Pancreas (tissue), 10 donors: ENCODE measurements at regions not wholly inside any gene's neighbourhood (a gene's known extent, or its start where the extent isn't known, plus 50 kb on each side); places are given as distances from the start of the nearest gene placed in this dataset.
A peak's percentile ranks its signal among the peaks of the same experiment; 100 is the strongest.

Experiments used
- ATAC-seq, 4 donors: fragments of 200-7000 bp; cut with Tn5 transposase; one replicate each; pipeline versions ENCODE4 v1.8.0 to v1.9.1; 2020; ENCODE audit warnings: mild to moderate bottlenecking in 4 of 4, moderate library complexity in 4 of 4
- DNase-seq, 6 donors: peaks; one replicate each; pipeline ENCODE4 v3.0.0-alpha.2; 2020
- FAIRE-seq: peaks from 2 replicates; lab custom pipeline; 2012; peaks lifted over from hg19 to GRCh38; lab: Jason Lieb, UNC
- H3K27ac ChIP-seq, 4 donors: fragments of 200-600 bp; sonication (generic); 1 replicate in 3 of 4; 2 replicates in 1 of 4; pipeline versions ENCODE4 v1.5.0 to v1.8.0; 2020
- H3K27me3 ChIP-seq, 4 donors: fragments of 200-600 bp; one replicate each; pipeline ENCODE4 v1.8.0; 2021
- H3K36me3 ChIP-seq, 3 donors: fragments of 200-600 bp; sonication (generic) in 1 of 3; one replicate each; pipeline versions ENCODE4 v1.5.0 to v1.8.0; 2020 to 2021
- H3K4me1 ChIP-seq, 3 donors: fragments of 200-600 bp; one replicate each; pipeline ENCODE4 v1.8.0; 2021
- H3K4me3 ChIP-seq, 4 donors: fragments of 200-600 bp; sonication (generic) in 2 of 4; one replicate each; pipeline versions ENCODE4 v1.5.0 to v1.8.0; 2020 to 2021
- H3K9me3 ChIP-seq, 4 donors: fragments of 200-600 bp; one replicate each; pipeline ENCODE4 v1.8.0; 2021
- CTCF ChIP-seq, 4 donors: fragments of 200-600 bp; sonication (generic) in 3 of 4; IDR thresholded peaks; one replicate each; pipeline versions ENCODE4 v1.5.0 to v1.8.0; 2021; ENCODE audit warnings: antibody characterized with exemption in 4 of 4
- WGBS, 2 donors: extraction: QIAGEN DNeasy Blood & Tissue Kit; methylation state at CpG; one replicate each; pipeline ENCODE4 v1.1.7; 2013; 5-methylcytosine and 5-hydroxymethylcytosine counted together
- intact Hi-C, 3 donors: fragments of 100-400 bp; cut with DNase I; formaldehyde crosslinking; loops; one replicate each; pipeline versions ENCODE4 v1.11.1 to v1.14.2; 2022
- donor health status: healthy with polysubstance abuse.
- donor health status: DM: no; HTN: no; CAD: no; lungs with moderate emphysema.
- donor health status: DM: no; HTN: no; CAD: no.
- donor health status: control.
- donor health status: control.
- donor health status: Bipolar disorder and iron deficiency.
- donor health status: DM: yes; HTN: yes; CAD: no.
- donor health status: DM: no; HTN: no; CAD: no.
- donor health status: DM: no; HTN: no; CAD: no.
- donor health status: DM: yes; HTN: yes; CAD: no.

- no peak for DNase-seq
- H3K36me3 ChIP-seq, result no peaks in the 10 kb centered on the region
- FAIRE-seq, result no peak
- no peak overlapping the region for H3K4me3 ChIP-seq
- intact Hi-C loops, result no loop called here
- no peak for ATAC-seq
- H3K27ac ChIP-seq, result no peak overlapping the region
- TF ChIP-seq CTCF (IDR thresholded peaks at IDR 0.05), result no peak
- no peaks in the 10 kb centered on the region for H3K9me3 ChIP-seq
- 78 to 79% methylated on average over 9 of the region's 9 CpGs for WGBS, 2 donors
- H3K4me1 ChIP-seq, result no peaks in the 10 kb centered on the region
- no peaks in the 10 kb centered on the region for H3K27me3 ChIP-seq
Measured at GRCh38 chr6:44626616-44627015, 239.1 kb downstream of the CDC5L start.

- no peaks in the 10 kb centered on the region for H3K27me3 ChIP-seq
Measured at GRCh38 chr6:44627091-44627882, 239.8 kb downstream of the CDC5L start.

GRCh38 chr6:44627883-44628271 is 240.4 kb downstream of the CDC5L start:
- H3K9me3 ChIP-seq, result no peaks in the 10 kb centered on the region
- TF ChIP-seq CTCF (IDR thresholded peaks at IDR 0.05), result no peak
- no peaks in the 10 kb centered on the region for H3K27me3 ChIP-seq
- FAIRE-seq, result no peak
- no peak for ATAC-seq
- intact Hi-C loops, result no loop called here
- H3K27ac ChIP-seq, result no peak overlapping the region
- no peak overlapping the region for H3K4me3 ChIP-seq
- H3K36me3 ChIP-seq, result no peaks in the 10 kb centered on the region
- DNase-seq, result no peak
- H3K4me1 ChIP-seq, result no peaks in the 10 kb centered on the region
- 73 to 82% methylated on average over 7 of the region's 7 CpGs for WGBS, 2 donors

More at GRCh38 chr6:44627091-44627882, 239.8 kb downstream of the CDC5L start:
- H3K9me3 ChIP-seq, result no peaks in the 10 kb centered on the region
- H3K36me3 ChIP-seq, result no peaks in the 10 kb centered on the region
- no peak overlapping the region for H3K27ac ChIP-seq
- DNase-seq (peak in 1 of 6 donors; percentile 34), ATAC-seq (peak in 3 of 4 donors; percentile 37 to 73 (median 62)), FAIRE-seq (no peak)
- intact Hi-C loops, result no loop called here
- no peaks in the 10 kb centered on the region for H3K4me1 ChIP-seq
- no peak for TF ChIP-seq CTCF (IDR thresholded peaks at IDR 0.05)
- 61 to 72% methylated on average over 22 to 23 of the region's 23 CpGs for WGBS, 2 donors
- H3K4me3 ChIP-seq, result no peak overlapping the region

GRCh38 chr6:44628347-44628746 is 240.8 kb downstream of the CDC5L start:
- no peaks in the 10 kb centered on the region for H3K4me1 ChIP-seq
- no peak for ATAC-seq
- no peaks in the 10 kb centered on the region for H3K9me3 ChIP-seq
- no peak for DNase-seq
- no peaks in the 10 kb centered on the region for H3K27me3 ChIP-seq
- no peak overlapping the region for H3K27ac ChIP-seq
- intact Hi-C loops, result no loop called here
- no peak overlapping the region for H3K4me3 ChIP-seq
- no peak for TF ChIP-seq CTCF (IDR thresholded peaks at IDR 0.05)
- WGBS, 2 donors, result 40 to 53% methylated on average over 3 of the region's 3 CpGs
- no peaks in the 10 kb centered on the region for H3K36me3 ChIP-seq
- FAIRE-seq, result no peak

GRCh38 chr6:44629636-44630035 is 242.1 kb downstream of the CDC5L start:
- no peak for TF ChIP-seq CTCF (IDR thresholded peaks at IDR 0.05)
- DNase-seq, result no peak
- no peak for FAIRE-seq
- no peak overlapping the region for H3K4me3 ChIP-seq
- H3K9me3 ChIP-seq, result no peaks in the 10 kb centered on the region
- no peaks in the 10 kb centered on the region for H3K27me3 ChIP-seq
- 33% methylated on average over 7 of the region's 7 CpGs for WGBS, 2 donors
- no peak overlapping the region for H3K27ac ChIP-seq
- no peaks in the 10 kb centered on the region for H3K4me1 ChIP-seq
- no peaks in the 10 kb centered on the region for H3K36me3 ChIP-seq
- no peak for ATAC-seq
- intact Hi-C loops, result no loop called here
